ENCODE measurements at regions not wholly inside any gene's neighbourhood (a gene's known extent, or its start where the extent isn't known, plus 50 kb on each side); places are given as distances from the start of the nearest gene placed in this dataset.

DNA sequence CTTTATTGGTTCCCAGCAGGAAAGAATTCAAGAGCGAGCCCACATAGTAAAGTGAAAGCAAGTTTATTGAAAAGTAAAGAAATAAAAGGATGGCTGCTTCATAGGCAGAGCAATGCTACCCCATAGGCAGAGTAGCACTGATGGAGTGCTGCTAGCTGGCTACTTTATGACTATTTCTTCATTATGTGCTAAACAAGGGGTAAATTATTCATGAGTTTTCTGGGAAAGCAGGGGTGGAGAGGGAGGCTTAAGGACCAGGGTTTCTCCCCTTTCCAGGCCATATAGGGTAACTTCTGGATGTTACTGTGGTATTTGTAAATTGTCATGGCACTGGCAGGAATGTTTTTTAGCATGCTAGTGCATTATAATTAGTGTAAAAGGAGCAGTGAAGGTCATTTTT lies 1271.4 kb downstream of the KCNT2 start:
- Histone ChIP-seq H3K4me3 (no peak overlapping the region), H3K79me2 (ENCODE audit: control insufficient read depth, insufficient read depth, low read length) (no peaks in the 10 kb centered on the region), H3K9me3 (replicated peaks; ENCODE audit: control insufficient read depth, insufficient read depth, low read depth, low read length) (no peaks in the 10 kb centered on the region), H3K4me1 (replicated peaks in 1 of 2; ENCODE audit: control insufficient read depth in 2 of 2, insufficient read depth in 2 of 2, low read length in 2 of 2) (no peaks in the 10 kb centered on the region), H3K9me1 (ENCODE audit: control insufficient read depth, insufficient read depth, low read length) (no peaks in the 10 kb centered on the region), H3K9ac (ENCODE audit: insufficient read depth in 1 of 2, low read depth in 2 of 2, low read length in 2 of 2) (no peak overlapping the region), H3K4me2 (ENCODE audit: insufficient read depth, low read length) (no peak overlapping the region), H3K36me3 (ENCODE audit: control insufficient read depth, insufficient read depth, low read length) (no peaks in the 10 kb centered on the region), H3K27ac (ENCODE audit: extremely low read depth, low read depth, low read length) (no peak overlapping the region), H2AFZ (ENCODE audit: low read depth, low read length) (no peak overlapping the region), H3K27me3 (ENCODE audit: control insufficient read depth in 2 of 2, insufficient read depth in 2 of 2, low read length in 2 of 2) (no peaks in the 10 kb centered on the region), H4K20me1 (replicated peaks; ENCODE audit: control insufficient read depth, insufficient read depth, low read length) (no peaks in the 10 kb centered on the region)
- FAIRE-seq (no peak), DNase-seq (ENCODE audit: extremely low read depth in 1 of 4, low spot score in 3 of 4) (no peak), ATAC-seq (no peak)
- intact Hi-C loops (cut with micrococcal nuclease), result no loop called here
- TF ChIP-seq POLR2H (tag; IDR thresholded peaks at IDR 0.05; ENCODE audit: low read depth) (no peak), ZNF354B (CRISPR knock-in tag; IDR thresholded peaks at IDR 0.05) (no peak), SNRNP70 (optimal IDR thresholded peaks at IDR 0.05; ENCODE audit: low read depth, low read length) (no peak), ESRRA (IDR thresholded peaks at IDR 0.05; ENCODE audit: borderline replicate concordance, low read depth) (no peak), SREBF1 (IDR thresholded peaks at IDR 0.05; ENCODE audit: borderline replicate concordance, low read depth, low read length) (no peak), SIN3B (IDR thresholded peaks at IDR 0.05; ENCODE audit: low read depth) (no peak), RBBP5 (IDR thresholded peaks at IDR 0.05; ENCODE audit: borderline replicate concordance, insufficient read depth, low read length, poor library complexity, severe bottlenecking) (no peak)
- TF ChIP-seq, protein P1, sequence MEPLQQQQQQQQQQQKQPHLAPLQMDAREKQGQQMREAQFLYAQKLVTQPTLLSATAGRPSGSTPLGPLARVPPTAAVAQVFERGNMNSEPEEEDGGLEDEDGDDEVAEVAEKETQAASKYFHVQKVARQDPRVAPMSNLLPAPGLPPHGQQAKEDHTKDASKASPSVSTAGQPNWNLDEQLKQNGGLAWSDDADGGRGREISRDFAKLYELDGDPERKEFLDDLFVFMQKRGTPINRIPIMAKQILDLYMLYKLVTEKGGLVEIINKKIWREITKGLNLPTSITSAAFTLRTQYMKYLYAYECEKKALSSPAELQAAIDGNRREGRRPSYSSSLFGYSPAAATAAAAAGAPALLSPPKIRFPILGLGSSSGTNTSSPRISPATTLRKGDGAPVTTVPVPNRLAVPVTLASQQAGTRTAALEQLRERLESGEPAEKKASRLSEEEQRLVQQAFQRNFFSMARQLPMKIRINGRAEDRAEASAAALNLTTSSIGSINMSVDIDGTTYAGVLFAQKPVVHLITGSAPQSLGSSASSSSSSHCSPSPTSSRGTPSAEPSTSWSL (CRISPR knock-in tag; IDR thresholded peaks at IDR 0.05; ENCODE audit: borderline replicate concordance), result no peak
- TF ChIP-seq, protein P2, sequence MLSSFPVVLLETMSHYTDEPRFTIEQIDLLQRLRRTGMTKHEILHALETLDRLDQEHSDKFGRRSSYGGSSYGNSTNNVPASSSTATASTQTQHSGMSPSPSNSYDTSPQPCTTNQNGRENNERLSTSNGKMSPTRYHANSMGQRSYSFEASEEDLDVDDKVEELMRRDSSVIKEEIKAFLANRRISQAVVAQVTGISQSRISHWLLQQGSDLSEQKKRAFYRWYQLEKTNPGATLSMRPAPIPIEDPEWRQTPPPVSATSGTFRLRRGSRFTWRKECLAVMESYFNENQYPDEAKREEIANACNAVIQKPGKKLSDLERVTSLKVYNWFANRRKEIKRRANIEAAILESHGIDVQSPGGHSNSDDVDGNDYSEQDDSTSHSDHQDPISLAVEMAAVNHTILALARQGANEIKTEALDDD (IDR thresholded peaks at IDR 0.05), result no peak
- BruUV-seq (replicated peaks), result no TSS peak
- WGBS (ENCODE audit: insufficient coverage, low coverage, missing lambda C conversion rate), result 0% methylated on average over 1 of the region's 1 CpG
- ChIA-PET POLR2A (no interaction called here), CTCF (ENCODE audit: low intra/inter-chr PET ratio) (no interaction called here)
- in situ Hi-C loops (cut with MboI), result no loop called here

All from K562 (cell line).